Natural killer cell (primary cell): ENCODE measurements at regions not wholly inside any gene's neighbourhood (a gene's known extent, or its start where the extent isn't known, plus 50 kb on each side); places are given as distances from the start of the nearest gene placed in this dataset.

Source experiments
- ATAC-seq, 3 donors: fragments of 150-1000 bp in 2 of 3; fragments of 200-7000 bp in 1 of 3; cut with Tn5 transposase; 1 replicate in 1 of 3; 2 replicates in 2 of 3; pipeline ENCODE4 v1.10.0; 2021; ENCODE audit warnings: mild to moderate bottlenecking in 2 of 3, moderate library complexity in 2 of 3
- DNase-seq, 2 donors: peaks; one replicate each; pipeline versions ENCODE4 v3.0.0 to v3.0.0-alpha.2; 2013 to 2021; ENCODE audit warnings: mixed read lengths in 1 of 2
- H3K27ac ChIP-seq: one replicate; pipeline ENCODE4 v1.5.1; 2013; ENCODE audit warnings: mild to moderate bottlenecking, low read length
- H3K27me3 ChIP-seq: one replicate; pipeline ENCODE4 v1.6.1; 2013; ENCODE audit warnings: low read length; ENCODE audit not compliant: control insufficient read depth, insufficient read depth
- H3K36me3 ChIP-seq: one replicate; pipeline ENCODE4 v1.6.1; 2013; ENCODE audit warnings: low read length; ENCODE audit not compliant: control insufficient read depth, insufficient read depth
- H3K4me1 ChIP-seq: one replicate; pipeline ENCODE4 v1.6.1; 2013; ENCODE audit warnings: low read length; ENCODE audit not compliant: control insufficient read depth, insufficient read depth
- H3K4me3 ChIP-seq: one replicate; pipeline ENCODE4 v1.5.1; 2013; ENCODE audit warnings: low read length
- H3K9me3 ChIP-seq: one replicate; pipeline ENCODE4 v1.6.1; 2013; ENCODE audit warnings: low read length; ENCODE audit not compliant: control insufficient read depth, insufficient read depth
- H3K27ac Mint-ChIP-seq, 2 donors: one replicate each; pipeline ENCODE4 v1.8.0; 2022; ENCODE audit warnings: mild to moderate bottlenecking in 2 of 2, mixed read lengths in 2 of 2, moderate library complexity in 1 of 2
- H3K27me3 Mint-ChIP-seq, 2 donors: one replicate each; pipeline ENCODE4 v1.8.0; 2022; ENCODE audit warnings: low read depth in 2 of 2, mixed read lengths in 2 of 2
- H3K36me3 Mint-ChIP-seq: one replicate; pipeline ENCODE4 v1.8.0; 2022; ENCODE audit warnings: mixed read lengths
- H3K4me1 Mint-ChIP-seq, 2 donors: one replicate each; pipeline ENCODE4 v1.8.0; 2022; ENCODE audit warnings: mixed read lengths in 2 of 2
- H3K4me3 Mint-ChIP-seq: one replicate; pipeline ENCODE4 v1.8.0; 2022; ENCODE audit warnings: mild to moderate bottlenecking, moderate library complexity, mixed read lengths
- H3K9me3 Mint-ChIP-seq, 2 donors: one replicate each; pipeline ENCODE4 v1.8.0; 2022; ENCODE audit warnings: mixed read lengths in 2 of 2
- WGBS: methylation state at CpG from one replicate; pipeline ENCODE4 v1.1.7; 2013; ENCODE audit warnings: missing lambda C conversion rate; ENCODE audit not compliant: insufficient coverage; 5-methylcytosine and 5-hydroxymethylcytosine counted together
- intact Hi-C: fragments of 100-400 bp; cut with micrococcal nuclease; formaldehyde crosslinking; loops from one replicate; pipeline ENCODE4 v1.14.2; 2022
- TF ChIP-seq, protein P1 (sequence below): fragments of 200-600 bp; IDR thresholded peaks from one replicate; pipeline ENCODE4 v1.8.0; 2022; ENCODE audit warnings: antibody characterized with exemption

DNA sequence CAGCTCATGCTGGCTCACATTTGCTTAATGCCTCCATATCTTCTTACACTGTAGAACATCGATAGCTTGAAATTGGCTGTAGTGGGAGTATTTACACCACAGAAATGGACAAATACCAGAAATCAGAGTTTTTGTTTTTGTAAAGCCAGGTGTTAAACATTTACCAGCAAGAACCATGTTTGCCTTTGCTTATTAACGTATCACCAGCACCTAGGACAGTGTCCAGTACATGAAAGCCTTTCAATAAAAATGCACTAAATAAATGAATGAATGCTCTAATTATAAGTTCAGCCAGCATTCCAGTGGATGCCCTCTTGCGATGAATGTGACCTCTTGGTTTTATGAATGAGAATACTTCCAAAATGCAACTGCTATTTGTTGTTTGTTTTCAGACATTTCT is 140.4 kb upstream of the VLDLR start:
- Histone ChIP-seq H3K27ac (no peak overlapping the region), H3K27me3 (no peaks in the 10 kb centered on the region), H3K36me3 (no peaks in the 10 kb centered on the region), H3K4me3 (no peak overlapping the region), H3K9me3 (no peaks in the 10 kb centered on the region), H3K4me1 (no peaks in the 10 kb centered on the region)
- 95% methylated on average over 2 of the region's 3 CpGs for WGBS
- H3K27ac Mint-ChIP-seq, result no peak overlapping the region
- TF ChIP-seq, protein P1, sequence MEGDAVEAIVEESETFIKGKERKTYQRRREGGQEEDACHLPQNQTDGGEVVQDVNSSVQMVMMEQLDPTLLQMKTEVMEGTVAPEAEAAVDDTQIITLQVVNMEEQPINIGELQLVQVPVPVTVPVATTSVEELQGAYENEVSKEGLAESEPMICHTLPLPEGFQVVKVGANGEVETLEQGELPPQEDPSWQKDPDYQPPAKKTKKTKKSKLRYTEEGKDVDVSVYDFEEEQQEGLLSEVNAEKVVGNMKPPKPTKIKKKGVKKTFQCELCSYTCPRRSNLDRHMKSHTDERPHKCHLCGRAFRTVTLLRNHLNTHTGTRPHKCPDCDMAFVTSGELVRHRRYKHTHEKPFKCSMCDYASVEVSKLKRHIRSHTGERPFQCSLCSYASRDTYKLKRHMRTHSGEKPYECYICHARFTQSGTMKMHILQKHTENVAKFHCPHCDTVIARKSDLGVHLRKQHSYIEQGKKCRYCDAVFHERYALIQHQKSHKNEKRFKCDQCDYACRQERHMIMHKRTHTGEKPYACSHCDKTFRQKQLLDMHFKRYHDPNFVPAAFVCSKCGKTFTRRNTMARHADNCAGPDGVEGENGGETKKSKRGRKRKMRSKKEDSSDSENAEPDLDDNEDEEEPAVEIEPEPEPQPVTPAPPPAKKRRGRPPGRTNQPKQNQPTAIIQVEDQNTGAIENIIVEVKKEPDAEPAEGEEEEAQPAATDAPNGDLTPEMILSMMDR, result no peak
- no peaks in the 10 kb centered on the region for H3K9me3 Mint-ChIP-seq
- H3K4me3 Mint-ChIP-seq, result no peak overlapping the region
- H3K4me1 Mint-ChIP-seq, result no peaks in the 10 kb centered on the region
- DNase-seq (no peak), ATAC-seq (no peak)
- intact Hi-C loops, result no loop called here
- no peaks in the 10 kb centered on the region for H3K36me3 Mint-ChIP-seq
- peaks cover 15 to 21% of the 10 kb centered on the region in 2 donors for H3K27me3 Mint-ChIP-seq

DNA sequence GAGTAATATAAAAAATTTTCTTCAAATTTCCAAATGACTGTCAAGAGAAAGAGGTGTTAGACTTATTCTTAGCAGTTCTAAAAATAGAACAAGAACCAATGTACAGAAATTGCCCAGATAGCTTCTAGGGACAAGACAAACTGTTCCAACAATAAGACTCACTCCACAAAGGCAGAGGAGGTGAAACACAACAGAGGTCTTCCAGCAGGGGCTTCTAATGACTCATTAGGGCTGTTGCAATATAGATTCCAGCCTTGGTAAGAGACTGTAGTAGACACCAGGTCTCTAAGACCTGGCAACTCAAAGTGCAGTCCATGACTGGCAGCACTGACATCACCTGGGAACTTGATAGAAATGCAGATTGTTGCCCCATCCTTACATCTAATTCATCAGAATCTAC is 134.6 kb upstream of the VLDLR start:
- Mint-ChIP-seq H3K9me3 (no peaks in the 10 kb centered on the region), H3K36me3 (no peaks in the 10 kb centered on the region), H3K4me1 (no peaks in the 10 kb centered on the region), H3K4me3 (no peak overlapping the region), H3K27ac (no peak overlapping the region), H3K27me3 (peaks cover 0 to 10% of the 10 kb centered on the region in 2 donors)
- no peaks in the 10 kb centered on the region for H3K9me3 ChIP-seq
- TF ChIP-seq, protein P1, result no peak
- no peaks in the 10 kb centered on the region for H3K36me3 ChIP-seq
- DNase-seq (no peak), ATAC-seq (no peak)
- intact Hi-C loops, result no loop called here
- no peaks in the 10 kb centered on the region for H3K27me3 ChIP-seq
- no peak overlapping the region for H3K4me3 ChIP-seq
- no peaks in the 10 kb centered on the region for H3K4me1 ChIP-seq
- H3K27ac ChIP-seq, result no peak overlapping the region

DNA sequence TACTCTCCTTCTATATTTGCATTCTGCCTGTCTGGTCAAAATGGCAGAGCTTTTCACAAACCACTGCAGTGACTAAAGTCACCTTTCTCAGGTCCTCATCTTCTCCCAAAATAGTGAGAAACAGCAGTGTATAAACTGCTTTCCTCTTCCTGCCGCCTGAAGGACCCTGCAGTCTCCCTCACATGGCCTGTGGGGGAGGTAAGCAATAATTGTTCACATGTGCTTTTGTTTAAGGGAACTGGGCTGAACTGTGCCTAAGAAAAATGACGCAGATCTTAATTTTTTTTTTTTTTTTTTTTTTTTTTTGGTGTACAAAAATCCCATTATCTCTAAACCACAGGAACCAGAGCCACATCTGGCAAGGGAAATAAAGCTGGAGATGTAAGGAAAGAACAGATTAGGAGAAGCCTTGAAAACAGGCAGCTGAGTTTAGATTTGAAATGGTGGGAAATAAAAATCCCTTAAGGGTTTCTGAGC is 131.7 kb upstream of the VLDLR start:
- Mint-ChIP-seq H3K9me3 (no peaks in the 10 kb centered on the region), H3K4me3 (no peak overlapping the region), H3K4me1 (no peaks in the 10 kb centered on the region), H3K27me3 (no peaks in the 10 kb centered on the region), H3K36me3 (no peaks in the 10 kb centered on the region), H3K27ac (no peak overlapping the region)
- DNase-seq (no peak), ATAC-seq (no peak)
- WGBS, result no CpG with 5 or more reads among the region's 2 CpGs
- TF ChIP-seq, protein P1, result no peak
- no peaks in the 10 kb centered on the region for H3K27me3 ChIP-seq
- H3K9me3 ChIP-seq, result no peaks in the 10 kb centered on the region
- no peaks in the 10 kb centered on the region for H3K4me1 ChIP-seq
- H3K4me3 ChIP-seq, result no peak overlapping the region
- intact Hi-C loops, result no loop called here
- no peak overlapping the region for H3K27ac ChIP-seq
- no peaks in the 10 kb centered on the region for H3K36me3 ChIP-seq

DNA sequence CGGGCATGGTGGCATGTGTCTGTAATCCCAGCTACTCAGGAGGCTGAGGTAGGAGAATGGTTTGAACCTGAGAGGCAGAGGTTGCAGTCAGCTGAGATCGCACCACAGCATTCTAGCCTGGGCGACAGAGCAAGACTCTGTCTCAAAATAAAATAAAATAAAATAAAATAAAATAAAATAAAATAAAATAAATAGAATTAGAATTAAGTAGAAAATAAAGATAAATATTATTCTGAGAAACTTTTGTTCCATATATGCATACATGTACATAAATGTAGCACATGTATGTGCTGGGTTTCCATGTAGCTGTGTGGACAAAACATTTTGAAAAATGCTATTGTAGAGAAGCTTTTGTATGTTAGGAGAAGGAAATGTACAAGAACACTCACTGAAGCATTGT is 129.4 kb upstream of the VLDLR start:
- TF ChIP-seq, protein P1, result no peak
- H3K27me3 ChIP-seq, result no peaks in the 10 kb centered on the region
- WGBS, result 92% methylated on average over 1 of the region's 3 CpGs

More for the DNA sequence above, 129.4 kb upstream of the VLDLR start:
- Histone ChIP-seq H3K36me3 (no peaks in the 10 kb centered on the region), H3K4me1 (no peaks in the 10 kb centered on the region), H3K27ac (no peak overlapping the region), H3K9me3 (no peaks in the 10 kb centered on the region), H3K4me3 (no peak overlapping the region)
- Mint-ChIP-seq H3K27ac (no peak overlapping the region), H3K4me3 (no peak overlapping the region), H3K36me3 (no peaks in the 10 kb centered on the region), H3K27me3 (no peaks in the 10 kb centered on the region), H3K4me1 (no peaks in the 10 kb centered on the region), H3K9me3 (no peaks in the 10 kb centered on the region)
- intact Hi-C loops, result no loop called here
- no peak for DNase-seq
- no peak for ATAC-seq
